IPS-NIHi11 (cell line): ENCODE measurements at regions not wholly inside any gene's neighbourhood (a gene's known extent, or its start where the extent isn't known, plus 50 kb on each side); places are given as distances from the start of the nearest gene placed in this dataset.

Experiments
- DNase-seq: peaks from one replicate; pipeline ENCODE4 v3.0.0; 2012; ENCODE audit warnings: mixed read lengths, low spot score

GRCh38 chr10:50936335-50936734 is 50.9 kb upstream of the A1CF start:
- no peak for DNase-seq

- DNase-seq, result peak; percentile 32
Observed at GRCh38 chr10:50937230-50937907, 51.9 kb upstream of the A1CF start.

GRCh38 chr10:50941629-50942028 is 56.2 kb upstream of the A1CF start:
- DNase-seq, result no peak

- no peak for DNase-seq
Observed at GRCh38 chr10:50946991-50947781, 61.8 kb upstream of the A1CF start.

GRCh38 chr10:50951365-50951764 is 65.9 kb upstream of the A1CF start:
- no peak for DNase-seq

- DNase-seq, result no peak
Observed at GRCh38 chr10:50961297-50961696, 75.9 kb upstream of the A1CF start.

- DNase-seq, result no peak
Observed at GRCh38 chr10:50963063-50963462, 77.6 kb upstream of the A1CF start.

- DNase-seq, result no peak
Observed at GRCh38 chr10:50968386-50969091, 83.1 kb upstream of the A1CF start.

- DNase-seq, result no peak
Observed at GRCh38 chr10:50972591-50972990, 87.2 kb upstream of the A1CF start.

GRCh38 chr10:50981385-50981784 is 92.9 kb upstream of the PRKG1 start:
- DNase-seq, result no peak

GRCh38 chr10:50981904-50982303 is 92.4 kb upstream of the PRKG1 start:
- no peak for DNase-seq

- DNase-seq, result no peak
Observed at GRCh38 chr10:50982989-50983388, 91.3 kb upstream of the PRKG1 start.

GRCh38 chr10:50987934-50988333 is 86.4 kb upstream of the PRKG1 start:
- no peak for DNase-seq

GRCh38 chr10:50988792-50989191 is 85.5 kb upstream of the PRKG1 start:
- peak; percentile 17 for DNase-seq

- DNase-seq, result peak; percentile 64
Observed at GRCh38 chr10:50990568-50991455, 83.5 kb upstream of the PRKG1 start.

GRCh38 chr10:50991456-50992355 is 82.6 kb upstream of the PRKG1 start:
- DNase-seq, result peak; percentile 31

GRCh38 chr10:50992356-50992901 is 81.9 kb upstream of the PRKG1 start:
- peak; percentile 33 for DNase-seq

GRCh38 chr10:50992972-50993766 is 81.1 kb upstream of the PRKG1 start:
- DNase-seq, result peak; percentile 12

GRCh38 chr10:50993771-50994251 is 80.5 kb upstream of the PRKG1 start:
- no peak for DNase-seq

- DNase-seq, result no peak
Observed at GRCh38 chr10:50997461-50997860, 76.8 kb upstream of the PRKG1 start.
